K562 (cell line): ENCODE measurements at regions not wholly inside any gene's neighbourhood (a gene's known extent, or its start where the extent isn't known, plus 50 kb on each side); places are given as distances from the start of the nearest gene placed in this dataset.

Source experiments
- ATAC-seq: fragments of 200-7000 bp; cut with Tn5 transposase; 3 replicates; pipeline ENCODE4 v1.9.1; 2020; ENCODE audit warnings: moderate library complexity
- BruUV-seq: library from RNA; stranded (reverse); fragments of 400-500 nt; replicated peaks from 2 replicates; lab custom pipeline; 2021; lab: Mats Ljungman, UMichigan
- CTCF ChIA-PET: fragments of 300-600 bp; formaldehyde crosslinking; extraction: SDS; loops from one replicate; lab custom pipeline; 2021; ENCODE audit warnings: low intra/inter-chr PET ratio; lab: Yijun Ruan, JAX
- POLR2A ChIA-PET: fragments of 300-600, 350-650 bp; sonication (Branson Sonifier 250); formaldehyde crosslinking; extraction: SDS; loops from one replicate; lab custom pipeline; 2021; ENCODE audit warnings: antibody characterized with exemption, inconsistent platforms; lab: Yijun Ruan, JAX
- DNase-seq, 4 experiments: peaks; one replicate each; pipeline versions ENCODE4 v3.0.0 to v3.0.0-alpha.2; 2011 to 2018; ENCODE audit warnings: low spot score in 3 of 4, mixed read lengths in 3 of 4; ENCODE audit errors: extremely low read depth in 1 of 4
- FAIRE-seq: peaks from 2 replicates; lab custom pipeline; 2011; peaks lifted over from hg19 to GRCh38; lab: Jason Lieb, UNC
- H2AFZ ChIP-seq: 2 replicates; pipeline ENCODE4 v1.6.0; 2011; ENCODE audit warnings: low read depth, low read length, control low read depth, inconsistent platforms
- H3K27ac ChIP-seq: fragments of 200-600 bp; 3 replicates; pipeline ENCODE4 v1.8.0; 2011; ENCODE audit warnings: low read depth, mild to moderate bottlenecking, control low read depth, inconsistent platforms, low read length, moderate library complexity, mixed read lengths; ENCODE audit errors: extremely low read depth
- H3K27me3 ChIP-seq, 2 experiments: fragments of 300-600 bp in 1 of 2; 2 replicates in 1 of 2; 3 replicates in 1 of 2; pipeline versions ENCODE4 v1.6.0 to v1.8.0; 2011; ENCODE audit warnings: inconsistent platforms in 2 of 2, low read length in 2 of 2, mild to moderate bottlenecking in 1 of 2, mixed read lengths in 1 of 2, moderate library complexity in 1 of 2; ENCODE audit not compliant: control insufficient read depth in 2 of 2, insufficient read depth in 2 of 2
- H3K36me3 ChIP-seq: fragments of 300-600 bp; 3 replicates; pipeline ENCODE4 v1.8.0; 2011; ENCODE audit warnings: mild to moderate bottlenecking, low read length, inconsistent platforms; ENCODE audit not compliant: control insufficient read depth, insufficient read depth
- H3K4me1 ChIP-seq, 2 experiments: fragments of 200-600 bp in 1 of 2; replicated peaks in 1 of 2; 2 replicates in 1 of 2; 3 replicates in 1 of 2; pipeline versions ENCODE4 v1.5.1 to v1.8.0; 2011; ENCODE audit warnings: inconsistent platforms in 2 of 2, low read length in 2 of 2, mild to moderate bottlenecking in 1 of 2, mixed read lengths in 1 of 2, moderate library complexity in 1 of 2; ENCODE audit not compliant: control insufficient read depth in 2 of 2, insufficient read depth in 2 of 2
- H3K4me2 ChIP-seq: 2 replicates; pipeline ENCODE4 v1.6.1; 2011; ENCODE audit warnings: low read length, control low read depth, inconsistent platforms, mixed read lengths; ENCODE audit not compliant: insufficient read depth
- H3K4me3 ChIP-seq: fragments of 200-600 bp; sonication (generic), shearing (Covaris generic); 2 replicates; pipeline ENCODE4 v1.5.1; 2016; ENCODE audit warnings: control low read depth, inconsistent platforms
- H3K79me2 ChIP-seq: fragments of 200-600 bp; 3 replicates; pipeline ENCODE4 v1.8.0; 2011; ENCODE audit warnings: low read length, inconsistent platforms; ENCODE audit not compliant: control insufficient read depth, insufficient read depth
- H3K9ac ChIP-seq, 2 experiments: 2 replicates each; pipeline versions ENCODE4 v1.6.0 to v1.6.1; 2011; ENCODE audit warnings: low read depth in 2 of 2, low read length in 2 of 2, control low read depth in 1 of 2, inconsistent platforms in 1 of 2, mild to moderate bottlenecking in 1 of 2, mixed read lengths in 1 of 2; ENCODE audit not compliant: insufficient read depth in 1 of 2
- H3K9me1 ChIP-seq: one replicate; pipeline ENCODE4 v1.6.0; 2011; ENCODE audit warnings: inconsistent platforms, mild to moderate bottlenecking, low read length, moderate library complexity; ENCODE audit not compliant: control insufficient read depth, insufficient read depth
- H3K9me3 ChIP-seq: replicated peaks from 2 replicates; pipeline ENCODE4 v1.5.1; 2011; ENCODE audit warnings: low read depth, low read length, inconsistent platforms; ENCODE audit not compliant: control insufficient read depth, insufficient read depth
- H4K20me1 ChIP-seq: replicated peaks from 2 replicates; pipeline ENCODE4 v1.6.1; 2011; ENCODE audit warnings: low read length, inconsistent platforms, mixed read lengths; ENCODE audit not compliant: control insufficient read depth, insufficient read depth
- DACH1 ChIP-seq: fragments of 450-650 bp; IDR thresholded peaks from 2 replicates; pipeline ENCODE4 v1.6.1; 2018; ENCODE audit not compliant: partially characterized antibody
- EHMT2 ChIP-seq: fragments of 450-650 bp; IDR thresholded peaks from 2 replicates; pipeline ENCODE4 v1.6.1; 2018; ENCODE audit warnings: antibody characterized with exemption
- FOXJ2 ChIP-seq: fragments of 200-800 bp; sonication (Bioruptor generic); IDR thresholded peaks from 2 replicates; pipeline ENCODE4 v1.6.1; 2016; ENCODE audit warnings: missing genetic modification characterization, missing compliant biosample characterization
- MTA1 ChIP-seq: fragments of 450-650 bp; IDR thresholded peaks from 2 replicates; pipeline ENCODE4 v1.6.1; 2017; ENCODE audit warnings: borderline replicate concordance
- SNIP1 ChIP-seq: fragments of 450-650 bp; IDR thresholded peaks from 2 replicates; pipeline ENCODE4 v1.7.1; 2017; ENCODE audit warnings: low read depth, mild to moderate bottlenecking
- ZNF316 ChIP-seq: fragments of 450-650 bp; IDR thresholded peaks from 2 replicates; pipeline ENCODE4 v1.6.1; 2016
- WGBS: fragments of 100-300 bp; shearing (Covaris generic); methylation state at CpG from one replicate; pipeline ENCODE4 v1.1.6; 2016; ENCODE audit warnings: low coverage, mixed read lengths; ENCODE audit not compliant: insufficient coverage; ENCODE audit errors: missing lambda C conversion rate; 5-methylcytosine and 5-hydroxymethylcytosine counted together
- in situ Hi-C: fragments of 300-500 bp; cut with MboI; formaldehyde crosslinking; loops from 4 replicates; pipeline ENCODE4 v1.15.0; 2018; ENCODE audit warnings: inconsistent platforms, mixed read lengths
- intact Hi-C: fragments of 100-400 bp; cut with micrococcal nuclease; formaldehyde crosslinking; loops from 2 replicates; pipeline ENCODE4 v1.14.2; 2022
- TF ChIP-seq, protein P1 (sequence below): fragments of 250-450 bp; sonication (Bioruptor Pico); IDR thresholded peaks from 2 replicates; pipeline ENCODE4 v1.8.0; 2022; ENCODE audit warnings: moderate library complexity, mild to moderate bottlenecking, inconsistent platforms
- TF ChIP-seq, protein P2 (sequence below): fragments of 250-450 bp; sonication (Bioruptor Pico); IDR thresholded peaks from 2 replicates; pipeline ENCODE4 v1.8.0; 2021; ENCODE audit warnings: mild to moderate bottlenecking, moderate library complexity

DNA sequence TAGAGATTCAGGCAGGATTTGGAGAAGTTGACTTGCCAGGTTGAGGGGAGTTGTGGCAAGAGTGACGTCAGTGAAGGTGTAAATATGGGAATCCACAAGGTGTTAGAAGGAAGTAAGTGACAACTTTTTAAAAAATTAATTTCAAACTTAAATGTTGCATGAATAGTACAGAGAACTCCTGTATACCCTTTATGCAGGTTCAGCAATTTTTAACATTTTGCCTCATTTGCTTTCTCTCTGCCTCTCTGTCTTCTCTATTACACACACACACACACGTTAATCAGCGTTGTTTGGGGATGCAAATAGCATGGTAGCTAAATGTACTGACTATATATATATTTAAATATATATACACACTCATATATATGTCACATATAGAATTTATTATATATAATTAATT lies 273.7 kb downstream of the SMARCA1 start:
- 0% methylated on average over 3 of the region's 3 CpGs for WGBS
- ATAC-seq: no peak

More for the DNA sequence above, 273.7 kb downstream of the SMARCA1 start:
- H3K9ac ChIP-seq: no peak overlapping the region
- H2AFZ ChIP-seq: no peak overlapping the region
- ChIA-PET CTCF (no interaction called here), POLR2A (no interaction called here)
- H3K4me2 ChIP-seq: no peak overlapping the region
- DNase-seq: no peak
- H3K27ac ChIP-seq: no peak overlapping the region
- H3K9me1 ChIP-seq: no peaks in the 10 kb centered on the region
- no peaks in the 10 kb centered on the region for H3K27me3 ChIP-seq
- H3K79me2 ChIP-seq: no peaks in the 10 kb centered on the region
- in situ Hi-C loops (no loop called here), intact Hi-C loops (no loop called here)
- no peak overlapping the region for H3K4me3 ChIP-seq
- no peaks in the 10 kb centered on the region for H3K4me1 ChIP-seq
- no TSS peak for BruUV-seq
- no peaks in the 10 kb centered on the region for H3K36me3 ChIP-seq
- no peaks in the 10 kb centered on the region for H3K9me3 ChIP-seq
- TF ChIP-seq MTA1 (no peak), ZNF316 (peak; percentile 13; the same call in 1 of the 2 replicates), EHMT2 (no peak), DACH1 (no peak), FOXJ2 (tag) (no peak), SNIP1 (no peak)
- TF ChIP-seq, protein P1, sequence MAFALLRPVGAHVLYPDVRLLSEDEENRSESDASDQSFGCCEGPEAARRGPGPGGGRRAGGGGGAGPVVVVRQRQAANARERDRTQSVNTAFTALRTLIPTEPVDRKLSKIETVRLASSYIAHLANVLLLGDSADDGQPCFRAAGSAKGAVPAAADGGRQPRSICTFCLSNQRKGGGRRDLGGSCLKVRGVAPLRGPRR (CRISPR knock-in tag): no peak
- TF ChIP-seq, protein P2, sequence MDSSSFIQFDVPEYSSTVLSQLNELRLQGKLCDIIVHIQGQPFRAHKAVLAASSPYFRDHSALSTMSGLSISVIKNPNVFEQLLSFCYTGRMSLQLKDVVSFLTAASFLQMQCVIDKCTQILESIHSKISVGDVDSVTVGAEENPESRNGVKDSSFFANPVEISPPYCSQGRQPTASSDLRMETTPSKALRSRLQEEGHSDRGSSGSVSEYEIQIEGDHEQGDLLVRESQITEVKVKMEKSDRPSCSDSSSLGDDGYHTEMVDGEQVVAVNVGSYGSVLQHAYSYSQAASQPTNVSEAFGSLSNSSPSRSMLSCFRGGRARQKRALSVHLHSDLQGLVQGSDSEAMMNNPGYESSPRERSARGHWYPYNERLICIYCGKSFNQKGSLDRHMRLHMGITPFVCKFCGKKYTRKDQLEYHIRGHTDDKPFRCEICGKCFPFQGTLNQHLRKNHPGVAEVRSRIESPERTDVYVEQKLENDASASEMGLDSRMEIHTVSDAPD: no peak
- FAIRE-seq: no peak
- no peaks in the 10 kb centered on the region for H4K20me1 ChIP-seq
